ENCODE measurements at regions not wholly inside any gene's neighbourhood (a gene's known extent, or its start where the extent isn't known, plus 50 kb on each side); places are given as distances from the start of the nearest gene placed in this dataset.

- H3K4me1 ChIP-seq (ENCODE audit: control insufficient read depth in 2 of 2, insufficient read depth in 2 of 2, low read length in 2 of 2) = no peaks in the 10 kb centered on the region
- ChIA-PET POLR2A (no interaction called here), CTCF (no interaction called here)
- Mint-ChIP-seq H3K27me3 (peaks cover 0 to 32% (median 7%) of the 10 kb centered on the region in 5 donors), H3K4me1 (peaks cover 0 to 3% (median 0%) of the 10 kb centered on the region in 7 donors), H3K4me3 (no peak overlapping the region), H3K9me3 (peaks cover 8 to 33% (median 20%) of the 10 kb centered on the region in 11 donors), H3K36me3 (peaks cover 0 to 16% (median 14%) of the 10 kb centered on the region in 5 donors), H3K27ac (no peak overlapping the region)
- H3K36me3 ChIP-seq (ENCODE audit: control insufficient read depth in 2 of 3, insufficient read depth in 3 of 3, low read length in 3 of 3) = no peaks in the 10 kb centered on the region
- intact Hi-C loops (cut with micrococcal nuclease) = no loop called here
- no peak overlapping the region for H3K4me3 ChIP-seq (ENCODE audit: low read length)
- no peak for ATAC-seq
- no peak for DNase-seq
- no peak overlapping the region for H3K27ac ChIP-seq (ENCODE audit: low read depth, low read length)
- H3K27me3 ChIP-seq (ENCODE audit: control insufficient read depth in 2 of 2, insufficient read depth in 2 of 2, low read length in 2 of 2) = no peaks in the 10 kb centered on the region
- peaks cover 0 to 3% (median 0%) of the 10 kb centered on the region in 3 experiments for H3K9me3 ChIP-seq (ENCODE audit: control insufficient read depth in 2 of 3, low read length in 3 of 3)
Observed at GRCh38 chr1:229086686-229087085, 184.2 kb upstream of the RAB4A start.

GRCh38 chr1:229087339-229087738 is 183.6 kb upstream of the RAB4A start:
- Histone ChIP-seq H3K36me3 (ENCODE audit: control insufficient read depth in 2 of 3, insufficient read depth in 3 of 3, low read length in 3 of 3) (no peaks in the 10 kb centered on the region), H3K27ac (ENCODE audit: low read depth, low read length) (no peak overlapping the region), H3K4me3 (ENCODE audit: low read length) (no peak overlapping the region), H3K9me3 (ENCODE audit: control insufficient read depth in 2 of 3, low read length in 3 of 3) (peaks cover 0 to 3% (median 0%) of the 10 kb centered on the region in 3 experiments), H3K27me3 (ENCODE audit: control insufficient read depth in 2 of 2, insufficient read depth in 2 of 2, low read length in 2 of 2) (no peaks in the 10 kb centered on the region), H3K4me1 (ENCODE audit: control insufficient read depth in 2 of 2, insufficient read depth in 2 of 2, low read length in 2 of 2) (no peaks in the 10 kb centered on the region)
- ChIA-PET CTCF (no interaction called here), POLR2A (no interaction called here)
- Mint-ChIP-seq H3K4me1 (peaks cover 0 to 4% (median under 1%) of the 10 kb centered on the region in 7 donors), H3K36me3 (peaks cover 0 to 14% (median 11%) of the 10 kb centered on the region in 5 donors), H3K4me3 (no peak overlapping the region), H3K27me3 (peaks cover 0 to 30% (median 7%) of the 10 kb centered on the region in 5 donors), H3K27ac (no peak overlapping the region), H3K9me3 (peaks cover 7 to 26% (median 15%) of the 10 kb centered on the region in 11 donors)
- DNase-seq (no peak), ATAC-seq (no peak)
- intact Hi-C loops (cut with micrococcal nuclease) = no loop called here

DNA sequence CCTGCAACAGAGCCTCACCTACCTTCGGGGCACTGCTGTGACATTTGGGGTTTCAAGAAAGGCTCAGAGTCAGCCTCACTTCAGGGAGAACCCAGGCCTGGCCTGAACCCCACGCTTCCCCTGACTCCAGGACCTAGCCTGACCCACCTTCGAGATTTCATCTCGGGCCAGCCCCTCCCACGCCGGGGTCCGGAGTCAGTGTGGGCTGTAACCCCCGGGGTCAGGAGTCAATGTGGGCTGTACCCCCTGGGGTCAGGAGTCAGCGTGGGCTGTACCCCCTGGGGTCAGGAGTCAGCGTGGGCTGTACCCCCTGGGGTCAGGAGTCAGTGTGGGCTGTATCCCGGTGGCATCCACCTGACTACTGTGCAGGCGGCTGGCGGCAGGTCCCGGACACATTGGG is 183.0 kb upstream of the RAB4A start:
- no peaks in the 10 kb centered on the region for H3K36me3 ChIP-seq (ENCODE audit: control insufficient read depth in 2 of 3, insufficient read depth in 3 of 3, low read length in 3 of 3)
- Mint-ChIP-seq H3K4me3 (no peak overlapping the region), H3K4me1 (peaks cover 0 to 10% (median 6%) of the 10 kb centered on the region in 7 donors), H3K36me3 (peaks cover 0 to 9% (median 5%) of the 10 kb centered on the region in 5 donors), H3K9me3 (peaks cover 1 to 20% (median 9%) of the 10 kb centered on the region in 11 donors), H3K27ac (no peak overlapping the region), H3K27me3 (peaks cover 0 to 27% (median 7%) of the 10 kb centered on the region in 5 donors)
- peaks cover 0 to 3% (median 0%) of the 10 kb centered on the region in 3 experiments for H3K9me3 ChIP-seq (ENCODE audit: control insufficient read depth in 2 of 3, low read length in 3 of 3)
- intact Hi-C loops (cut with micrococcal nuclease) = no loop called here
- ATAC-seq = no peak
- H3K27ac ChIP-seq (ENCODE audit: low read depth, low read length) = no peak overlapping the region
- DNase-seq = no peak
- H3K4me1 ChIP-seq (ENCODE audit: control insufficient read depth in 2 of 2, insufficient read depth in 2 of 2, low read length in 2 of 2) = no peaks in the 10 kb centered on the region
- no peaks in the 10 kb centered on the region for H3K27me3 ChIP-seq (ENCODE audit: control insufficient read depth in 2 of 2, insufficient read depth in 2 of 2, low read length in 2 of 2)
- ChIA-PET POLR2A (no interaction called here), CTCF (no interaction called here)
- no peak overlapping the region for H3K4me3 ChIP-seq (ENCODE audit: low read length)

DNA sequence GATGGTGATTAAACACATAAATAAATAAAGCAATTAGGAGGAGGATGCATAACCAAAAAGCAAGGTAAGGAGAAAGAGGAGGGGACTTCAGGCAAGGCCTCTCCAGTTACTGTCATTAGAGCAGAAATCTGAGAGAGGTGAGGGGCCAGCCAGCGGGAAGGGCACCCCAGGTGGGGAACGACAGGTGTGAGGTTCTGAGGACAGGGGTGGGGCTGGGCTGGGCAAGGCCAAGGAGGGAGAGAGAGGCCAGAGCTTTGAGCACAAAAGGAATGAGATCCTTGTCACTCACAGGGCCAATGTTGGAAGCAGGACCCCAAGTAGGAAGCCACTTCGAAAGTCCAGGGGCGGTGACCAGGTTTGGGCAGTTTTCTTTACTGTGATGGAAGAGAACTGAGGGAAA is 182.2 kb upstream of the RAB4A start:
- Histone ChIP-seq H3K27me3 (ENCODE audit: control insufficient read depth in 2 of 2, insufficient read depth in 2 of 2, low read length in 2 of 2) (no peaks in the 10 kb centered on the region), H3K4me1 (ENCODE audit: control insufficient read depth in 2 of 2, insufficient read depth in 2 of 2, low read length in 2 of 2) (no peaks in the 10 kb centered on the region), H3K9me3 (ENCODE audit: control insufficient read depth in 2 of 3, low read length in 3 of 3) (no peaks in the 10 kb centered on the region), H3K27ac (ENCODE audit: low read depth, low read length) (no peak overlapping the region), H3K36me3 (ENCODE audit: control insufficient read depth in 2 of 3, insufficient read depth in 3 of 3, low read length in 3 of 3) (no peaks in the 10 kb centered on the region), H3K4me3 (ENCODE audit: low read length) (no peak overlapping the region)
- H3K27ac Mint-ChIP-seq = no peak overlapping the region
- intact Hi-C loops (cut with micrococcal nuclease) = no loop called here
- H3K4me1 Mint-ChIP-seq = peaks cover 0 to 15% (median 11%) of the 10 kb centered on the region in 7 donors
- H3K9me3 Mint-ChIP-seq = peaks cover 0 to 12% (median 4%) of the 10 kb centered on the region in 11 donors
- DNase-seq (no peak), ATAC-seq (no peak)
- H3K27me3 Mint-ChIP-seq = peaks cover 0 to 26% (median 6%) of the 10 kb centered on the region in 5 donors
- POLR2A ChIA-PET = no interaction called here
- H3K4me3 Mint-ChIP-seq = no peak overlapping the region
- CTCF ChIA-PET = no interaction called here
- peaks cover 0 to 4% (median 0%) of the 10 kb centered on the region in 5 donors for H3K36me3 Mint-ChIP-seq

DNA sequence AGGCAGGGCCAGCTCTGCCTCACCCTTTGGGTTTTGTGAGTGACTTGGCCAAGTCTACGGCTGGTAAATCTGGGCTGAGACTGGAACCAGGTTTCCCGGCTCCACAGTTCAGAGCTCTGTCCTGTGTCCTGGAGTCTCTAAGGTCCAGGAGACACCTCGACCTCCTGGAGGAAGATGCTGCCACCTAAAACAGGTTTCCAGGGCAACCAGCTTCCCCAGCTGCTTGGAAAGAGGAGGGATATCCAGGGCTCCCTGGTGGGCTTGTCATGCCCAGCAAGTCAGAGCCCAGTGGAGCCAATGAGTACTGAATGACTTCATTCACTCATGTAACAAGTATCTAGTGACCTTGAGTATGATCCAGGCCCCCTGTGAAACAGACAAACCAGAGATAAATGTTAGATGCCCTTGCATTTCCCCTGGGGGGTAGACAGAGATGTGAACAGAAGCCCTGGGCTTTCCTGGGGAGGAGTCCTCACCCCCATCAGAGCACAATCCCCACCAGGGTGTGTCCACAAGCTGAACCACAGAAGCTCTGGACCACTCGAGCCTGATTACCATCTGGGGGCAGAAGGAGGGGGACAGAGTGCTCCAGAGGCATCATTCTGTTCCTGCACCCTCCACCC is 181.2 kb upstream of the RAB4A start:
- Mint-ChIP-seq H3K9me3 (peaks cover 0 to 2% (median 0%) of the 10 kb centered on the region in 11 donors), H3K4me3 (no peak overlapping the region), H3K27me3 (peaks cover 0 to 21% (median 4%) of the 10 kb centered on the region in 5 donors), H3K4me1 (peaks cover 0 to 18% (median 11%) of the 10 kb centered on the region in 7 donors), H3K27ac (no peak overlapping the region), H3K36me3 (no peaks in the 10 kb centered on the region)
- CTCF ChIA-PET = no interaction called here
- intact Hi-C loops (cut with micrococcal nuclease) = loop anchor here in 1 of 2 donors (10.0 kb wide), 1 partner anchor 265 kb away; no protein-coding TSS in a partner anchor
- H3K36me3 ChIP-seq (ENCODE audit: control insufficient read depth in 2 of 3, insufficient read depth in 3 of 3, low read length in 3 of 3) = no peaks in the 10 kb centered on the region
- H3K27me3 ChIP-seq (ENCODE audit: control insufficient read depth in 2 of 2, insufficient read depth in 2 of 2, low read length in 2 of 2) = no peaks in the 10 kb centered on the region
- POLR2A ChIA-PET = no interaction called here
- H3K27ac ChIP-seq (ENCODE audit: low read depth, low read length) = no peak overlapping the region
- no peak for ATAC-seq
- no peaks in the 10 kb centered on the region for H3K9me3 ChIP-seq (ENCODE audit: control insufficient read depth in 2 of 3, low read length in 3 of 3)
- DNase-seq = no peak
- H3K4me1 ChIP-seq (ENCODE audit: control insufficient read depth in 2 of 2, insufficient read depth in 2 of 2, low read length in 2 of 2) = no peaks in the 10 kb centered on the region
- no peak overlapping the region for H3K4me3 ChIP-seq (ENCODE audit: low read length)

GRCh38 chr1:229091721-229092136 is 179.2 kb upstream of the RAB4A start:
- Mint-ChIP-seq H3K27ac (no peak overlapping the region), H3K4me3 (no peak overlapping the region), H3K36me3 (no peaks in the 10 kb centered on the region), H3K4me1 (peaks cover 0 to 18% (median 11%) of the 10 kb centered on the region in 7 donors), H3K9me3 (peaks cover 0 to 1% (median 0%) of the 10 kb centered on the region in 11 donors), H3K27me3 (peaks cover 0 to 15% (median 3%) of the 10 kb centered on the region in 5 donors)
- no peak overlapping the region for H3K27ac ChIP-seq (ENCODE audit: low read depth, low read length)
- H3K9me3 ChIP-seq (ENCODE audit: control insufficient read depth in 2 of 3, low read length in 3 of 3) = no peaks in the 10 kb centered on the region
- H3K4me3 ChIP-seq (ENCODE audit: low read length) = no peak overlapping the region
- POLR2A ChIA-PET = no interaction called here
- ATAC-seq (no peak), DNase-seq (no peak)
- no peaks in the 10 kb centered on the region for H3K36me3 ChIP-seq (ENCODE audit: control insufficient read depth in 2 of 3, insufficient read depth in 3 of 3, low read length in 3 of 3)
- no peaks in the 10 kb centered on the region for H3K4me1 ChIP-seq (ENCODE audit: control insufficient read depth in 2 of 2, insufficient read depth in 2 of 2, low read length in 2 of 2)
- intact Hi-C loops (cut with micrococcal nuclease) = loop anchor here in 1 of 2 donors (10.0 kb wide), 1 partner anchor 267 kb away; no protein-coding TSS in a partner anchor
- CTCF ChIA-PET = interaction anchor here (0.7 to 1.8 kb wide), 2 partner anchors 65 to 404 kb away, joined by 4 to 5 read pairs; no protein-coding TSS in a partner anchor
- H3K27me3 ChIP-seq (ENCODE audit: control insufficient read depth in 2 of 2, insufficient read depth in 2 of 2, low read length in 2 of 2) = no peaks in the 10 kb centered on the region

All from naive thymus-derived CD4-positive, alpha-beta T cell (primary cell).